IMR-90 (cell line): ENCODE measurements at regions not wholly inside any gene's neighbourhood (a gene's known extent, or its start where the extent isn't known, plus 50 kb on each side); places are given as distances from the start of the nearest gene placed in this dataset.

Experiments
- ATAC-seq: fragments of 200-7000 bp; cut with Tn5 transposase; 2 replicates; pipeline ENCODE4 v1.9.1; 2020; ENCODE audit warnings: low read depth, mild to moderate bottlenecking, moderate library complexity
- BruUV-seq: library from RNA; stranded (reverse); fragments of 400-500 nt; replicated peaks from 2 replicates; lab custom pipeline; 2021; lab: Mats Ljungman, UMichigan
- CTCF ChIA-PET: fragments of 300-600 bp; formaldehyde crosslinking; extraction: SDS; loops from one replicate; lab custom pipeline; 2021; ENCODE audit warnings: antibody characterized with exemption; lab: Yijun Ruan, JAX
- POLR2A ChIA-PET: fragments of 300-600 bp; sonication (Branson Sonifier 250); formaldehyde crosslinking; loops from one replicate; lab custom pipeline; 2022; ENCODE audit warnings: antibody characterized with exemption; ENCODE audit not compliant: unreplicated experiment; lab: Charles Lee
- DNase-seq: peaks from one replicate; pipeline ENCODE4 v3.0.0; 2013
- H2AFZ ChIP-seq: replicated peaks from 2 replicates; pipeline ENCODE3; 2013; ENCODE audit warnings: low read length, mild to moderate bottlenecking; ENCODE audit not compliant: poor library complexity
- H2AK5ac ChIP-seq: 2 replicates; pipeline ENCODE4 v1.6.1; 2013; ENCODE audit warnings: low read depth, low read length, inconsistent platforms
- H2AK9ac ChIP-seq: replicated peaks from 2 replicates; pipeline ENCODE3; 2013; ENCODE audit warnings: mild to moderate bottlenecking, low read depth, low read length, moderate library complexity; ENCODE audit not compliant: poor library complexity
- H2BK120ac ChIP-seq: 2 replicates; pipeline ENCODE4 v1.6.1; 2013; ENCODE audit warnings: low read depth, low read length, inconsistent platforms
- H2BK15ac ChIP-seq: 3 replicates; pipeline ENCODE4 v1.6.1; 2013; ENCODE audit warnings: low read depth, low read length, inconsistent platforms
- H2BK20ac ChIP-seq: 2 replicates; pipeline ENCODE4 v1.6.1; 2013; ENCODE audit warnings: low read depth, mild to moderate bottlenecking, inconsistent platforms, low read length, moderate library complexity
- H2BK5ac ChIP-seq: 2 replicates; pipeline ENCODE4 v1.6.1; 2013; ENCODE audit warnings: mild to moderate bottlenecking, low read depth, low read length, inconsistent platforms; ENCODE audit not compliant: poor library complexity, severe bottlenecking
- H3K14ac ChIP-seq: replicated peaks from 2 replicates; pipeline ENCODE4 v1.6.1; 2013; ENCODE audit warnings: low read depth, low read length, inconsistent platforms
- H3K18ac ChIP-seq: 2 replicates; pipeline ENCODE4 v1.6.1; 2013; ENCODE audit warnings: low read depth, low read length, control low read depth
- H3K23ac ChIP-seq: 2 replicates; pipeline ENCODE4 v1.6.1; 2013; ENCODE audit warnings: low read depth, low read length, inconsistent platforms
- H3K27ac ChIP-seq: 2 replicates; pipeline ENCODE4 v1.5.1; 2013; ENCODE audit warnings: mild to moderate bottlenecking, control low read depth, low read length; ENCODE audit not compliant: insufficient read depth
- H3K27me3 ChIP-seq: 2 replicates; pipeline ENCODE4 v1.6.1; 2013; ENCODE audit warnings: low read length; ENCODE audit not compliant: control insufficient read depth, insufficient read depth
- H3K36me3 ChIP-seq: 2 replicates; pipeline ENCODE4 v1.6.1; 2013; ENCODE audit warnings: low read length, mixed read lengths; ENCODE audit not compliant: control insufficient read depth, insufficient read depth
- H3K4ac ChIP-seq: 2 replicates; pipeline ENCODE4 v1.6.1; 2013; ENCODE audit warnings: low read depth, low read length, inconsistent platforms
- H3K4me1 ChIP-seq: 2 replicates; pipeline ENCODE4 v1.6.1; 2013; ENCODE audit warnings: low read length, mixed read lengths; ENCODE audit not compliant: control insufficient read depth, insufficient read depth
- H3K4me2 ChIP-seq: 2 replicates; pipeline ENCODE4 v1.6.1; 2013; ENCODE audit warnings: low read depth, mild to moderate bottlenecking, control low read depth, low read length, moderate library complexity
- H3K4me3 ChIP-seq: 2 replicates; pipeline ENCODE4 v1.5.1; 2013; ENCODE audit warnings: low read depth, mild to moderate bottlenecking, control low read depth, low read length, moderate library complexity; ENCODE audit not compliant: insufficient read depth
- H3K56ac ChIP-seq: 2 replicates; pipeline ENCODE4 v1.6.1; 2013; ENCODE audit warnings: low read length, inconsistent platforms; ENCODE audit not compliant: insufficient read depth; ENCODE audit errors: extremely low read depth
- H3K79me1 ChIP-seq, 2 experiments: 2 replicates each; pipeline ENCODE4 v1.6.1; 2013; ENCODE audit warnings: low read length in 2 of 2, inconsistent platforms in 1 of 2, low read depth in 1 of 2
- H3K9ac ChIP-seq: 2 replicates; pipeline ENCODE4 v1.6.1; 2013; ENCODE audit warnings: low read depth, low read length, control low read depth
- H3K9me1 ChIP-seq: 2 replicates; pipeline ENCODE4 v1.6.1; 2013; ENCODE audit warnings: low read length, inconsistent platforms; ENCODE audit not compliant: insufficient read depth
- H3K9me3 ChIP-seq: 2 replicates; pipeline ENCODE4 v1.6.1; 2013; ENCODE audit warnings: low read length; ENCODE audit not compliant: control insufficient read depth, insufficient read depth
- H4K20me1 ChIP-seq: 2 replicates; pipeline ENCODE4 v1.6.1; 2013; ENCODE audit warnings: low read length, inconsistent platforms; ENCODE audit not compliant: insufficient read depth
- H4K5ac ChIP-seq: 2 replicates; pipeline ENCODE4 v1.6.1; 2013; ENCODE audit warnings: mild to moderate bottlenecking, low read depth, low read length, control low read depth
- H4K8ac ChIP-seq, 2 experiments: 2 replicates each; pipeline ENCODE4 v1.6.1; 2013; ENCODE audit warnings: low read depth in 2 of 2, low read length in 2 of 2, control low read depth in 1 of 2, inconsistent platforms in 1 of 2
- H4K91ac ChIP-seq: 2 replicates; pipeline ENCODE4 v1.6.1; 2013; ENCODE audit warnings: low read depth, low read length, inconsistent platforms; ENCODE audit not compliant: insufficient read depth
- USF2 ChIP-seq: fragments of 150-350 bp; IDR thresholded peaks from 2 replicates; pipeline ENCODE4 v1.6.1; 2017; ENCODE audit warnings: mild to moderate bottlenecking, antibody characterized with exemption, low read length, low read depth
- WGBS, 2 experiments: methylation state at CpG; one replicate each; pipeline versions ENCODE4 v1.1.5 to v1.1.7; 2013; ENCODE audit warnings: missing lambda C conversion rate in 2 of 2; ENCODE audit not compliant: insufficient read length in 1 of 2; ENCODE audit errors: extremely low coverage in 2 of 2; 5-methylcytosine and 5-hydroxymethylcytosine counted together
- dilution Hi-C: fragments of 300-500 bp; cut with HindIII; formaldehyde crosslinking; loops from one replicate; pipeline ENCODE4 v1.14.3; 2018; ENCODE audit warnings: low sequenced_read_pairs; ENCODE audit not compliant: unreplicated experiment
- in situ Hi-C: fragments of 300-500 bp; cut with MboI; formaldehyde crosslinking; loops from 3 replicates; pipeline ENCODE4 v1.14.3; 2019; ENCODE audit warnings: low sequenced_read_pairs, inconsistent platforms, mixed read lengths
- intact Hi-C: fragments of 100-400 bp; cut with micrococcal nuclease; formaldehyde crosslinking; loops from 2 replicates; pipeline ENCODE4 v1.10.0; 2022

GRCh38 chr1:229726061-229726460 is 100.0 kb downstream of the URB2 start:
- H2AK5ac ChIP-seq, result no peak overlapping the region
- no peak overlapping the region for H2BK120ac ChIP-seq
- H3K4me1 ChIP-seq, result no peaks in the 10 kb centered on the region
- no peak overlapping the region for H3K23ac ChIP-seq
- ATAC-seq, result no peak
- no peak for DNase-seq
- POLR2A ChIA-PET, result no interaction called here
- H2BK15ac ChIP-seq, result no peak overlapping the region
- no peak overlapping the region for H3K4me3 ChIP-seq
- no CpG with 5 or more reads among the region's 3 CpGs for WGBS, 2 experiments
- H3K9me3 ChIP-seq, result no peaks in the 10 kb centered on the region
- no peaks in the 10 kb centered on the region for H3K9me1 ChIP-seq
- BruUV-seq, result no TSS peak
- H3K18ac ChIP-seq, result no peak overlapping the region
- dilution Hi-C loops, result no loop called here
- H3K14ac ChIP-seq, result no peak overlapping the region
- intact Hi-C loops, result no loop called here
- H4K20me1 ChIP-seq, result no peaks in the 10 kb centered on the region
- H3K27me3 ChIP-seq, result no peaks in the 10 kb centered on the region
- no peaks in the 10 kb centered on the region for H3K79me1 ChIP-seq
- CTCF ChIA-PET, result no interaction called here
- H4K91ac ChIP-seq, result no peak overlapping the region
- no peak overlapping the region for H4K8ac ChIP-seq
- no peak overlapping the region for H2AK9ac ChIP-seq
- H2BK5ac ChIP-seq, result no peak overlapping the region
- in situ Hi-C loops, result no loop called here
- H3K9ac ChIP-seq, result no peak overlapping the region
- TF ChIP-seq USF2, result no peak
- H3K4ac ChIP-seq, result no peak overlapping the region
- H2AFZ ChIP-seq, result no peak overlapping the region
- no peak overlapping the region for H3K4me2 ChIP-seq
- no peak overlapping the region for H3K27ac ChIP-seq
- no peak overlapping the region for H2BK20ac ChIP-seq
- H4K5ac ChIP-seq, result no peak overlapping the region
- no peak overlapping the region; the same call in 1 of the 2 replicates for H3K56ac ChIP-seq
- no peaks in the 10 kb centered on the region for H3K36me3 ChIP-seq
